GM12892 (cell line): ENCODE measurements at regions not wholly inside any gene's neighbourhood (a gene's known extent, or its start where the extent isn't known, plus 50 kb on each side); places are given as distances from the start of the nearest gene placed in this dataset.

Source experiments
- DNase-seq: peaks from one replicate; pipeline ENCODE4 v3.0.0; 2011; ENCODE audit not compliant: insufficient read length
- FAIRE-seq: peaks from 2 replicates; lab custom pipeline; 2011; peaks lifted over from hg19 to GRCh38; lab: Jason Lieb, UNC
- POLR2A ChIP-seq: IDR thresholded peaks from 2 replicates; pipeline ENCODE4 v1.6.1; 2011; ENCODE audit warnings: low read depth, low read length, control low read depth
- POLR2AphosphoS5 ChIP-seq: IDR thresholded peaks from 2 replicates; pipeline ENCODE4 v1.6.1; 2011; ENCODE audit warnings: low read depth, low read length, control low read depth
- TAF1 ChIP-seq: IDR thresholded peaks from 2 replicates; pipeline ENCODE4 v1.6.1; 2011; ENCODE audit warnings: low read depth, mild to moderate bottlenecking, control low read depth, low read length, borderline replicate concordance

DNA sequence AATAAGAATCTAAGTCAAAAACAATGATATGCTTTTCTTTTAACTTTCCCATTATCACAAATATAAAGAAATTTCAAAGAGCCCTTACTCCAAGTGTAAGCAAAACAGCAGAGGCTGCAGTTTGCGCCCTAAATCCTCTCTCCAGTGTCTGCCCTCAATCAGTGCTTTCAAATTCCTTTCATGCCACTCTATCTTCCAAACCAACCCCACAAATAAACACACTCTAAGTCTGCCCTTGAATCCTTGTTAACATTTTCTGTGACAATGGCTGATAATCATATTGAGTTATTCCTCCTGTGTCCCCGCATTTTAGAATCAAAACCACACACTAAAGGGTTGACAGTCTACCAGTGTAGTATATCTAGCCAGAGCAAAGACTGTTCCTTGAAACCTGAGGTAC lies 317.9 kb upstream of the MARCKS start:
- DNase-seq (no peak), FAIRE-seq (no peak)
- no peak for TF ChIP-seq POLR2AphosphoS5
- TF ChIP-seq TAF1, result no peak
- no peak for TF ChIP-seq POLR2A

DNA sequence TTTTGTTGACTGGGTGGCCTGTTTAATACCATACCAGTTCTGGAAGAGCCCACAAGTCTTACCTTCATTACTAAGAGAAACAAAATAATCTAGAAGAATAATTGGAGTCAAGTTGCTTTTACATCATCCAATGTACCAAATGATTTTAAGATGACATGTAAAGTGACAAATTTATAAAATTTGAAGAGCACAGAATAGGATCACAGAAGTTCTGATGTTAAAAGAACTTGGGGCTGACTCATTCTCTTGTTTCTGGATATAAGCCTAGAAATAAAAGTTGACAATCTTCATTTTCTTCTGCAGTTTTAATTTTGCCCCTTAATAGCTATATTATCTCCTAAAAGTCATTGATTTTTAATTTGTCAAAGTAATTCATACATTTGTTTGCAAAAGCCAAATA lies 317.5 kb upstream of the MARCKS start:
- no peak for FAIRE-seq
- TF ChIP-seq POLR2AphosphoS5, result no peak
- TF ChIP-seq POLR2A, result no peak
- TF ChIP-seq TAF1, result no peak
- DNase-seq, result no peak

DNA sequence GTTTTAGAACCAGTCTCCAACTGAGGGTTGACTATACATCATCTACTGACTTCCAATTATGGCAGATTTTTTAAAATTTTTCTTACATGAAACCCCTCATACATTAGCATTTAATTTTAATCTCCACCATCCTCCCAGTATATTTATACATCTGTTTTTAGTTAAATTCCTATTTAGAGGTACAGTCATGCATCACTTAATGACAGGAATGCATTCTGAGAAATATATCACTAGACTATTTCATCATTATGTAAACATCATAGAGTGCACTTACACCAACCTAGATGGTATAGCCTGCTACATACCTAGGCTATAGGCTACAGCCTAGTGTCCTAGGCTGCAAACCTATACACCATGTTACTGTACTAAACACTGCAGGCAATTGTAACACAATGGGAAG lies 316.7 kb upstream of the MARCKS start:
- FAIRE-seq (no peak), DNase-seq (no peak)
- TF ChIP-seq POLR2A (no peak), TAF1 (no peak), POLR2AphosphoS5 (no peak)

DNA sequence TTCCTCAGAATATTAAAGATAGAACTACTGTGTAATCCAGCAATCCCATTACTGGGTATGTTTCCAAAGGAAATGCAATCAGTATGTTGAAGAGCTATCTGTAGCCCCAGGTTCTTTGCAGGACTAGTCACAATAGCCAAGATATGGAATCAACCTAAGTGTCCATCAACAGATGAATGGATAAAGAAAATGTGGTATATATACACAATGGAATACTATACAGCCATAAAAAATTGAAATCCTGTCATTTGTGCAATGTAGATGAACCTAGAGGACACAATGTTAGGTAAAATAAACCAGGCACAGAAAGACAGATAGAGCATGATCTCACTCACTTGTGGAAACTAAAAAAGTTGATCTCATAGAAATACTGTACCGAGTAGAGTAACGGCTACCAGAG lies 306.0 kb upstream of the MARCKS start:
- DNase-seq, result no peak
- no peak for TF ChIP-seq POLR2A
- no peak for TF ChIP-seq POLR2AphosphoS5
- TF ChIP-seq TAF1, result no peak
- FAIRE-seq, result no peak

DNA sequence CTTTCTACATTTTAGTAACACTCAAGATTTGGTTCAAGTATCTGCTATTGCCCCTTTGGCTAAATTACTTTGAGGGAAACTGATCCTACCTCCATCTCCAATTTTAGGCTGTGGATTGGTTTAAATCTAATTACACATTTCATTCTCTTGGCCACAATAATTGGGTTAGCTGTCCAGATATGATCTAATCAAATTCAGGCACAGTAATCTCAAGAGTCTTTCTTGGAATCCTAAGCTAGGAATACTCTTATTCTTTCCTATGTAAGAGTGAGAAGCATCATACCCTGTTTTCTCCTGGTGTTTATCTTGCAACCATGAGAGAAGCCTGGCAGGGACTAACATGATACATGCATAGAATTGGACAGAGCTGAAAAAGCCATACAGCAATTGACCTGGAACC lies 300.4 kb upstream of the MARCKS start:
- FAIRE-seq, result no peak
- TF ChIP-seq POLR2AphosphoS5, result no peak
- no peak for TF ChIP-seq POLR2A
- no peak for TF ChIP-seq TAF1
- no peak for DNase-seq

DNA sequence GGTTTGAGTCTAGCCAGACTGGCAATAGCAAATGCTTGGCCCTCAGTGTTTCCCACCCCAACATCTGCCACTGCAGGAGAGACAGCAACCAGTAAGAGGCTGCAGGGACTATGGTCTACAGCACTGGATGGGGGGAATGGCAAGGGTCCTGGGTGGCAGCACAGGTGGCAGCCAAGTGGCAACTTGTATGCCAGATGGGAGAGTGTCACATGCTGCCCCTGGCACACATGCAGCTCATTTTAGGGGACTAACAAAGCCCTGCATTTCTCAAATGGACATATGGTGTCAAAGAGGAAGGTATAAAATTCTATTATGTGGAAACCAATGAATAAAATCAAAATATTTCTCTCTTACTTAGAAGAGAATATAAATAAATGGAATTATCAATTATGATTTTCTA lies 298.7 kb upstream of the MARCKS start:
- TF ChIP-seq POLR2A (no peak), TAF1 (no peak), POLR2AphosphoS5 (no peak)
- DNase-seq, result no peak
- FAIRE-seq, result no peak

DNA sequence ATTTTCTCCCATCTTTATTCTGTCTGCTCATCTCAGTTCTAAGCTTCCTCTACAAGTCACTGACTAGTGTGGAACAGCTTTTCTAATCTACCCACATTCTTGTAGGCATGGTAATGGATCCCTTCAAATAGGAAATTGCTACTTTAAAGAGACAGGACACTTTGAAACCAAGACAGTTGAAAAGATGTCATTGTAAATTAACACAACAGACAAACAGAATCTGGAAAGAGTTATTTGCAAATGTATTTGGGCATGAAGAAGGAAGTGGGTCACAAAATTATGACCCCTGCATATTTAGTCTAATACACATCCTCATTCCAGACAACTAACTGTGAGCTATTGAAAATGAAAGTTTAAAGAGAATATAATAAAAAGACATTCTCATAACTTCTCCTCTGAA lies 298.2 kb upstream of the MARCKS start:
- DNase-seq (no peak), FAIRE-seq (no peak)
- TF ChIP-seq POLR2A, result no peak

DNA sequence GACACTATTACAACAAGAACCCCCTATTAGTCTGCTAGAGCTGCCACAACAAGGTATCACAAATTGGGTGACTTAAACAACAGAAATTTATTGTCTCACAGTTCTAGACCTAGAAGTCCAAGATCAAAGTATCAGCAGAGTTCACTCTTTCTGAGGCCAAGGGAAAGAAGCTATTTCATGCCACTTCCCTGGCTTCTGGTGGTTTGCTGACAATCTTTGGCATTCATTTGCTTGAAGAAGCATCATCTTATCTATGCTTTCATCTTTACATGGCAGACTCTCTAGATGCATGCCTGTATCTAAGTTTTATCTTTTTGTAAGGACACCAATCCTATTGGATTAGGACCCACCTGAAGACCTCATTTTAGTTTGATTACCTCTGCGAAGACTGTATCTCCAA lies 296.8 kb upstream of the MARCKS start:
- DNase-seq (no peak), FAIRE-seq (no peak)
- TF ChIP-seq POLR2AphosphoS5, result no peak
- TF ChIP-seq TAF1, result no peak
- TF ChIP-seq POLR2A, result no peak

DNA sequence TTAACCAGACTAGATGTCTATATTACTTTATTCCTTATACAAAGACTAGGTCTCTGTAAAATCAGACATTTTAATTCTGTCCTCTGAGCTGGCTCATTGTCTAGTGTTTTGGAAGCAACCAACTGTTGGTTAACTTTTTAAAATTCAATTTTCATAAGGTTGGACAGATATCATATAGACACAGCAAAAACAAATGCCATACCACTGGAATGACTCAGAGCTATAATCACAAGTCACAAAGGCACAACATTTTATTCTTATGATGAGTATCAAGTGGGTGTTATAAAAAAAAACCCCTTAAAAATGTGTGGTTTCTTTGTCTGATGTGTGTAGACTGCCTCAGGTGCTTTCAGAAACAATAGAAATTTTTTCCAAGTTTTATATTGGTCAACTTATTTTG lies 296.2 kb upstream of the MARCKS start:
- DNase-seq (no peak), FAIRE-seq (no peak)
- TF ChIP-seq TAF1 (no peak), POLR2A (no peak), POLR2AphosphoS5 (no peak)

DNA sequence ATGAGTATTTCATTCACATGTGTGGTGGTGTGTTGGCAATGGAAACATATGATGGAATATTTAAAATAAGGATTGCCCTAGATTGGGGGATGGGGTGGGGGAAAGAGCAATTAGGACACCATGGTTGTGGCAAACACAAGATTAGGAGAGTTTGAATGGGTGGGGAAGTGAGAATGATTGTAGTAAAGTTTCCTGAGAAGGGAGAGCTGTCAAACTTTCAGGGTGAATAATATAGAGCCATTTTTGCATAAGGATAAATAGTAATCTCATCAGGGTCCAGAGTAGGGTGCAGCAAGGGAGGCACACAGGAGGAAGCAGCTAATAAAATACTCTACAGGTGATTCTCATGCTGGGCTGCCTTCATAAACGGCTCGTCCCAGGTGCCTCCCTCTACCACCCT lies 294.9 kb upstream of the MARCKS start:
- FAIRE-seq (no peak), DNase-seq (no peak)
- TF ChIP-seq TAF1, result no peak

DNA sequence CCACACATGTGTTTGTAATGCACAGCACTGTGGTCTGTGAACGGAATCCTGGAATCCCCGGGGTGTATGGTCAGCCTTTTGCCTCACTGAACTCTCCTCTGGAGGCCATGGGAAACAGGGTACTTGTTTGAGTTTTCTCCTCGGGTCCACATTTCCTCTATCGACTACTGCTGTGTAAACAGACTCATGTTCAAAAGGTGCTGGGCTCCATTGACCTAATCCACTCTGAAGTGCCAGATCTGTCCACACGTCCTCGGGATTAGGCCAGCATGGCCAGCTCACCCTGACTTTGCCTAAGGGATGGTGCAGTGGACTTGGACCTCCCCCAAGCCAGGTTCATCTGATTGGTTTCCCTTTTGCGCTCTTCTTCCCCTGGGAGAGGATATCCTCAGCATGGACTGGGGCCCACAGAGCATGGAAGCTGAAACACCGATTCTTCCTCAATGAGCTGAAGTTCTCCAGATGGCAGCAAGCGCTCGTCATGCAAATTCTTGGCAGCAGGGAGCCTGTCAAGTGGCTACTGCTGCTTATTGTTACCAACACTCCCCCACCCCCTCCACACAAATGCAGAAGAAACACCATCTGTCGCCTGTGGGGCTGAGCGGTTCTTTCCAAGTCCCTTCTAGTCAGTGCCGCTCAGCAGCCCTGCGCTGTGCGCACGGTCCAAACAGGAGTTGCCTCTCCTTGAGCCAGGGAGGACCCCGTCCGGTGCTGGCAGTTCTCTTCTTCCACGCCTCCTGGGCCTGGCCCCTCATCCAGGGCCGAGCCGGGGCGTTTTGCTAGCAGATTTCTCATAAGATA lies 292.6 kb upstream of the MARCKS start:
- FAIRE-seq, result peak; percentile 78
- TF ChIP-seq TAF1 (no peak), POLR2AphosphoS5 (no peak), POLR2A (no peak)
- no peak for DNase-seq

DNA sequence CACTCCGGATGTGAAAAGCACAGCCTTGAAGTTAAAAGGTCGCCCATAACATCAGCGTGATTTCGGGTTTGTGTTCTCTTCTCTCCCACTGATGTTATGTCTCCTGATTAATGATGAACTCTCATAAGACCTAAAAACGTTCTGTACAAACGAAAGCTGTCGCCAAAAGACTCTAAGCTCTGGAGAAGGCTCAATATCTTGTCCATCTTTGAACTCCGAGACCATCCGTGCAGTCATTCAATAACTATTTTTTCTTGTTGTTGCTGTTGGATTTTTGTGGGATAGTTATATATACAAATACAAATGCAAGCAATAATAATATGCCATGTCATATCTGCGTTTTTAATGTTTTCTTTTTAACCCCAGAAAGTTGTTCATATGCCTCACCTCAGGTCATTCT lies 291.8 kb upstream of the MARCKS start:
- TF ChIP-seq TAF1 (no peak), POLR2A (no peak), POLR2AphosphoS5 (no peak)
- no peak for DNase-seq
- FAIRE-seq, result no peak

DNA sequence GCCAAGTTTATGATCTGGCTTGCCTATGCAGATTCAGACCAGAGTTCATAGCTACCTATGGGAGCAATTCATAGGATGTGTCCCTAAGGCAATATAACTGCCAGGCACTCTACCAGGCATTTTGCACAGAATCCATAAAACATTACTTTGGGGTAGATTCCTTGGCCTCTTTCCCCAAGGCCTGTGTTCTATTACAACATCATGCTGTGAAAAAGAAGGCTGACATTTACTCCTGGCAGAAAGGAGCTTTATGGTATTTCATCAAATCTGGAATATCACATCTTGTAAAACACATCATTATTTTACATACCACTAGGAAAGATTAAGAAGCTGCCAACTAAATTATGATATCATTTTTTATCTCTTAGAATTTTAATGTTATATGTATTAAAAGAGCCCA lies 287.0 kb upstream of the MARCKS start:
- DNase-seq (no peak), FAIRE-seq (no peak)
- TF ChIP-seq POLR2AphosphoS5 (no peak), POLR2A (no peak), TAF1 (no peak)

DNA sequence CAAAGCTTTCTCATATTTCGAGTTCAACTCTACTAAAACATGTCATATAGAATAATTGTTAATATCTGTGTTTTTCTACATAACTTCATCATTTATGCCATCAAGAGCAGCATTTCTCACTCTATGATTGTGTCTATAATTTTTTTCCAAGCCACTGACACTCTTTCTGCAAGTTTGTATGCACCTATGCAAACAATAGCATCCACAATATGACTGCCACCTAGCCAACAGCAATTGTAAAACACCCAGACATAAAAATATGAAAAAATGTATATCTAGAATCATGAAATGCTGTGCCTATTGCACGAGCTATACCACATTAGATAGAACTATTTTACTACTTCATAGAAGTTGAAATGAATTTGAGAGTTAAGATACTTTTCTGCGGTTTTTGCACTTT lies 286.5 kb upstream of the MARCKS start:
- FAIRE-seq, result no peak
- no peak for DNase-seq
- TF ChIP-seq TAF1 (no peak), POLR2A (no peak), POLR2AphosphoS5 (no peak)
